RPMI8226 (cell line): ENCODE measurements at regions not wholly inside any gene's neighbourhood (a gene's known extent, or its start where the extent isn't known, plus 50 kb on each side); places are given as distances from the start of the nearest gene placed in this dataset.
"Not testable (repeated sequence)": the region's sequence is repeated elsewhere in the genome, so short reads cannot be mapped to it uniquely, and the experiment has no call there.

Experiments
- DNase-seq: peaks from one replicate; pipeline ENCODE4 v3.0.0-alpha.2; 2015

GRCh38 chrX:113473418-113473817, 632.8 kb upstream of the AMOT start:
- no peak for DNase-seq

GRCh38 chrX:113473015-113473414, 632.4 kb upstream of the AMOT start:
- DNase-seq: not testable (repeated sequence)

- DNase-seq: no peak
Observed at GRCh38 chrX:113470166-113470565, 629.5 kb upstream of the AMOT start.

GRCh38 chrX:113457719-113458118, 617.1 kb upstream of the AMOT start:
- no peak for DNase-seq

DNA sequence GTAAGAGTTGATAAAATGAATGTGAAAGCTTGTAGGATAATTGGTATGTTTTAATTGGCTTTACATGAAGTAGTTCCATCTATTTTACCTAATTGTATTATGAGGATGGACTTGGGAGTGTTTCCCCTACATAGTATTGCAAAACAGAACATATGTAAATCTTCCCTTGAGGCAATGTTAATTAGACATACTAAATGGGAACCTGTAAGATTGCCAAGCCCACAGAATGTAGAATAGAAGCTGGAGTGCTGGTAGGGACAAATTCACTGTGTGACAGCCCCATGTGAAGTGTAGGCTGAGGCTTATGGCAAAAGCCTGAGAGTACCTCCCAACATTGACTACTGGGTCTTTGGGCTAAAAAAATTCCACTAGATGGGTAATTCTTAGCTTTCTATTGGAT, 615.0 kb upstream of the AMOT start:
- DNase-seq: no peak

DNA sequence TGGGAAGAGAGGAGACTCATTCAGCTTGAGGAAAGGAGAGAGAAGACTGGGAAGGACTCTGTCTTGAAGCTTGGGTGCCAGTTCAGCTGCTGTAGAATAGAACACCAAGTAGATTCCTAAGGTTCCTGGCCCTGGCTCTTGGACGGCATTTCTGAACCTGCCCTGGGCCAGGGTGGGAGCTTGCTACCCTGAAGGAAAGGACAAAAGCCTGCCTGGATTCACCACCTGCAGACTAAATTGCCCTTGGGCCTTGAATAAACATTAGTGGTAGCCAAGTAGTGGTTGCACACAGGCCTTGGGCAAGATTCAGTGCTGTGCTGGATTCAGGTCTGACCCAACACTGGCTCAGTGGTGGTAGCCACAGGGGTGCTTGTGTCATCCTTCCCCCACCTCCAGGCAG, 588.4 kb upstream of the AMOT start:
- DNase-seq: no peak

- no peak for DNase-seq
Observed at GRCh38 chrX:113422323-113422722, 581.7 kb upstream of the AMOT start.

DNA sequence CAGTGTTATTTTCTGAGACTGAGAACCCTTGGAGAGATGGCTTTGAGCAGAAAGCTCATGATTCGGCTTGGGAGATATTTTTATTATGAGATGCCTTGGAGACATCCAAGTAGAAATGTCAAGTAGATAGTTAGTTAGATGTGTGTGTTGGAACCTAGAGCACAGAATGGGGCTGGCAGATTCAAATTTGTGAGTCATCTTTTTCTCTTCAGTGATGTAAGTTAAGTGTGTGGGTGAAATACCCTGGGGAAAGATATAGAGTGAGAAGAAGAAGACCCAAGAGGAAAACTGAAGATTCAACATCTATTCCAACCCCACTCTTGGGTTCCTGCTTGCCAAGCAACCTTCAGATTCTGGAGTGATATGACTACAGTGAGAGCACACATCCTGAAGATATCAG, 580.8 kb upstream of the AMOT start:
- DNase-seq: no peak

GRCh38 chrX:113412106-113412505, 571.5 kb upstream of the AMOT start:
- no peak for DNase-seq

DNA sequence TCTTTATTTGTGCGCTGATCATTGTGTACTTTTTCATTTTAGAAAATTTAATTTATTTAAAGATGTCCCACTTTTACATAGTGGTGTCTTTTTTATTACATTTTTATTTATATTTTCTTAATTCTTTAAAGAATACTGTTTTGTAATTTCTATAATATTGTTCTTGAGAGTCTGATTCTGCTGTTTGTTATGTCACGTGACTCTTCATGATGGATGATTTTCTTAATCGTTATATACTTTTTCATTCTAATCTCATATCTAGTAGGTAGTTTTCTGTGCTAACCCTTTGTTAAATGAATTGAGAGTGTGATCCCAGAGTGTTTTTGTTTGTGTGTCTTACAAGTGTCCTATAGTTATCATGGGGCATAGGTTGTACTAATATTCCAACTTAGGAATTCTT, 568.2 kb upstream of the AMOT start:
- no peak for DNase-seq

DNA sequence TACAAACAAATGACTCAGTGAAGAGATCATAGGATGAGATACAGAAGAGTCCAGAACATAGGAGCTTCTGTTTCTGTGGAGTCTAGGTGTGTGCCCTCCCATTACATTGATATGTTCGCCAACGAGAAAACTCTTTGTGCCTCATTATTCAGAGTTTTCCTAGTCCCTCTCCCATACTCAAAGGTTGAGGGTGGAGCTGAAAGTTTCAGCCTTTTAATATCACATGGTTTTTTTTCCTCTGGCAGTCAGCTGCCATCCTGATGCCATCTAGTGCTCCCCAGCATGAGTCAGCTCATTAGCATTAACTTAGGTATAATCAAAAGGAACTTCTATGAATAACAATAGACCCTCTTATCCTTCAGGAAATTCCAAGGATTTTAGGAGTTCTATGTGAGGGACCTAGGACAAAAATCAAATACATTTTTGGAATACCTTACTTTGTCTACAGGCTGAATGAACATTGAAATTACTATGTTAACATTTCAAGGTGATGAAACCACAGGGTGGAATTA, 559.6 kb upstream of the AMOT start:
- DNase-seq: no peak

GRCh38 chrX:113399506-113400192, 559.0 kb upstream of the AMOT start:
- DNase-seq: no peak

DNA sequence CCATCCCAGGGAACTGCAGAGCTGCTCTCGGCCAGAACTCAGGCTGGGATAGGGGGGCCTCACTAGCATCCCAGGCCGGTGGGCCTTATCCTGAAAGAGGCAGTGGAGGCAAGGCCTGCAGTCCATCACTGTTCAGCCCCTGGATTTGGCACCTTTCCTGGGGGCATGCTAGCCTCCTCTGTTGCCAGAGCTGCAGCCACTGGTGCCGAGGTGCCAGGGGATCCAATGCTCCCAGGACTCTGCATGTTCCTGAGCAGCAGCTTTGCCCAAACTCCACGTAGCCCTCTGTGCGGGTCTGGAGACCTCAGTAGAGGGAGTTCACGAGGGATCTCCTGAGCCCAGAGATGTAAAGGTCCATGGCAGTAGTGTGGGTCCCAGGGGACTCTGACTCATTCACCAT, 551.7 kb upstream of the AMOT start:
- DNase-seq: no peak

- DNase-seq: no peak
Observed at GRCh38 chrX:113391875-113392274, 551.2 kb upstream of the AMOT start.

- DNase-seq: peak; percentile 2
Observed at GRCh38 chrX:113390531-113390930, 549.9 kb upstream of the AMOT start.

GRCh38 chrX:113389846-113390245, 549.2 kb upstream of the AMOT start:
- DNase-seq: no peak

GRCh38 chrX:113384628-113385027, 544.0 kb upstream of the AMOT start:
- no peak for DNase-seq

DNA sequence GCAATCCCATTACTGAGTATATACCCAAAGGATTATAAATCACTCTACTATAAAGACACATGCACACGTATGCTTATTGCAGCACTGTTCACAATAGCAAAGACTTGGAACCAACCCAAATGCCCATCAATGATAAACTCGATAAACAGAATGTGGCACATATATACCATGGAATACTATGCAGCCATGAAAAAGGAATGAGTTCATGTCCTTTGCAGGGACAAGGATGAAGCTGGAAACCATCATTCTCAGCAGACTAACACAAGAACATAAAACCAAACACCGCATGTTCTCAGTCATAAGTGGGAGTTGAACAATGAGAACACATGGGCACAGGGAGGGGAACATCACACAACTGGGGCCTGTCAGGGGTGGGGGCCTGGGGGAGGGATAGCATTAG, 532.8 kb upstream of the AMOT start:
- not testable (repeated sequence) for DNase-seq

GRCh38 chrX:113370006-113370405, 529.4 kb upstream of the AMOT start:
- no peak for DNase-seq

DNA sequence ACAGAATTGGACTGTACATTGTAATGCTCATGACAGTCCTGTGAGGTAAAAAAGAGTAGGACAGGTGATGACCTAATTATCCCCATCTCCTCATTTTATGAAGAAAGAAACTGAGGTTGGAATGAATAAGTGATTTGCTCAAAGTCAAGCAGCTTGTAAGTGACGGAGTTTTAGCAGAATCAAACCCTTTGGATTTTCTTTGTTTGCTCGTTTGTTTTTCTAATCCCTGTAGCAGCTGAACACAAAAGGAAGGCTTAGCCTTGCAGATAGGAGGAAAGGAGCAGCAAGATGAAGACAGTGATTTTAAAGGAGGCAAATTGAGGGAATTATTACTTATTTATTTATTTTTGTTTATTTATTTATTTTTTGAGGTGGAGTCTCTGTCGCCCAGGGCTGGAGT, 528.4 kb upstream of the AMOT start:
- no peak for DNase-seq

DNA sequence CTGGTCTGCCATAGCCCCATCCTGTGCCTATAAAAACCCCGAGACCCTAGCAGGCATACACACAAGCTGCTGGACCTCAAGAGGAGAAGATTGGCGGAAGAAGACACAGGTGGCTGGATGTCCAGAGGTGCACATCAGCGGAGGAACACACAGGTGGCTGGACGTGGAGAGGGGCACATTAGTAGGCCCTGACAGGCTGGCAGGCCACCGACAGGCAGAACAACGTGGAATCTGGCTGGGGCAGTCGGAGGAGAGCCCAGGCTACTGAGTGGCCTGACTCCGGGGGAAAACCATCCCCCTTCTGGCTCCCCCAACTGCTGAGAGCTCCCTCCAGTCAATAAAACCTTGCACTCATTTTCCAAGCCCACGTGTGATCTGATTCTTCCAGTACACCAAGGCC, 512.5 kb upstream of the AMOT start:
- no peak for DNase-seq

- DNase-seq: no peak
Observed at GRCh38 chrX:113330416-113330815, 489.8 kb upstream of the AMOT start.

- no peak for DNase-seq
Observed at GRCh38 chrX:113315927-113316326, 475.3 kb upstream of the AMOT start.

DNA sequence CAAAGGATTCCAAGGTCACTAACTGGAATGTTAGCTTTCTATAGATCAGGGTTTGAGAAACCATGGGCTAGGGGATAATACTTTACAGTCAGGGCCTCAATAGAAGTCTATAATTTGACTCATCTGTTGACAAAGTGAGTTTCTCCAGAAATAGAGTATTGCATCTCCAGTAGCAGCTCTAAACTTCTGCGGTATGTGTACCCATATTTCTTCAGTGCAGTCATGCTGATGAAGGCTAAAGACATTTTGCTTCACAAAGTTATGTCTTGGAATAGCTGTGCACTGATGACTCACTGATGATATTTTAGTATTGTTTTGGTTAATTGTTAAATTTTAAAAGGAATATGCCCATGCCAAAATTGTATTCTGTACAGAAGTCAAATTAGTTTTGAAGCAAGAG, 464.9 kb upstream of the AMOT start:
- DNase-seq: no peak

DNA sequence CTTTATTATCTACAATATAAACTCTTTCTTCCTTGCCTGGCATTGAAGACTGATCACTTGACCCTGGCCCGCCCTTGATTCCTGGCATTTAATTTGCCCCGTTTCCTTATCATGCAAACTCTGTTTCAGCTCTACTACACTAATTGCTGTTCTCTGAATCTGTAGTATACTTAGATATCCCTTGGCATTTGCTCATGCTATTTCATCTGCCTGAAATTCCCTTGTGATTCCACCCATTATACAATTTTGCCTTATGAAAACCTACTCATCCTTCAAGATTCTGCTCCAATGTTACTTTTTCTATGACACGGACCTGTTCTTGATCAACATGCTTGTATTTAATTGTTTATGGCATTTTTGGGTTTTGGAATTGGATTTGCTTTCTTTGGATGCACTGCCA, 459.9 kb upstream of the AMOT start:
- DNase-seq: no peak
